Erythroblast (primary cell): ENCODE measurements at regions not wholly inside any gene's neighbourhood (a gene's known extent, or its start where the extent isn't known, plus 50 kb on each side); places are given as distances from the start of the nearest gene placed in this dataset.

Experiments used
- DNase-seq, 2 experiments: peaks; one replicate each; lab custom pipeline; 2025; lab: John Stamatoyannopoulos, UW
- GATA1 ChIP-seq: IDR thresholded peaks from 2 replicates; pipeline ENCODE4 v1.6.1; 2011; ENCODE audit warnings: low read depth, mild to moderate bottlenecking, control low read depth, low read length, moderate library complexity
- POLR2A ChIP-seq: IDR thresholded peaks from 2 replicates; pipeline ENCODE4 v1.6.1; 2011; ENCODE audit warnings: mild to moderate bottlenecking, low read length

- TF ChIP-seq POLR2A (no peak), GATA1 (no peak)
- DNase-seq: no peak
These were observed 1140.7 kb upstream of the LRRN3 start for GRCh38 chr7:109950256-109950655.

- DNase-seq: no peak
- no peak for TF ChIP-seq POLR2A
- no peak for TF ChIP-seq GATA1
These were observed 1139.9 kb upstream of the LRRN3 start for GRCh38 chr7:109950821-109951564.

- no peak for DNase-seq
- TF ChIP-seq POLR2A (no peak), GATA1 (no peak)
These were observed 1139.4 kb upstream of the LRRN3 start for GRCh38 chr7:109951565-109951928.

- DNase-seq: no peak
- TF ChIP-seq POLR2A: no peak
- TF ChIP-seq GATA1: no peak
These were observed 1134.9 kb upstream of the LRRN3 start for GRCh38 chr7:109955986-109956385.

GRCh38 chr7:109956916-109957315 lies 1134.0 kb upstream of the LRRN3 start:
- TF ChIP-seq POLR2A (no peak), GATA1 (no peak)
- no peak for DNase-seq

- DNase-seq: no peak
- TF ChIP-seq POLR2A (no peak), GATA1 (no peak)
These were observed 1127.2 kb upstream of the LRRN3 start for GRCh38 chr7:109963741-109964140.

GRCh38 chr7:109964780-109965179 lies 1126.1 kb upstream of the LRRN3 start:
- no peak for DNase-seq
- no peak for TF ChIP-seq GATA1

- DNase-seq: no peak
- TF ChIP-seq GATA1: no peak
- TF ChIP-seq POLR2A: no peak
These were observed 1123.5 kb upstream of the LRRN3 start for GRCh38 chr7:109967406-109967805.

GRCh38 chr7:109983618-109984017 lies 1107.3 kb upstream of the LRRN3 start:
- no peak for DNase-seq
- TF ChIP-seq POLR2A (no peak), GATA1 (no peak)

GRCh38 chr7:109984729-109985128 lies 1106.2 kb upstream of the LRRN3 start:
- DNase-seq: no peak
- TF ChIP-seq GATA1 (no peak), POLR2A (no peak)

- TF ChIP-seq POLR2A (no peak), GATA1 (no peak)
- no peak for DNase-seq
These were observed 1104.2 kb upstream of the LRRN3 start for GRCh38 chr7:109986701-109987100.

GRCh38 chr7:109996411-109996810 lies 1094.5 kb upstream of the LRRN3 start:
- no peak for DNase-seq
- TF ChIP-seq POLR2A (no peak), GATA1 (no peak)

- TF ChIP-seq GATA1 (no peak), POLR2A (no peak)
- DNase-seq: no peak
These were observed 1094.0 kb upstream of the LRRN3 start for GRCh38 chr7:109996927-109997326.

- no peak for DNase-seq
- no peak for TF ChIP-seq GATA1
- TF ChIP-seq POLR2A: no peak
These were observed 1093.1 kb upstream of the LRRN3 start for GRCh38 chr7:109997837-109998236.
